Mucosa of rectum (tissue), 2 donors: ENCODE measurements at regions not wholly inside any gene's neighbourhood (a gene's known extent, or its start where the extent isn't known, plus 50 kb on each side); places are given as distances from the start of the nearest gene placed in this dataset.

Source experiments
- H3K27ac ChIP-seq, 2 donors: one replicate each; pipeline ENCODE4 v1.7.0; 2013; ENCODE audit warnings: inconsistent platforms in 2 of 2, low read depth in 2 of 2, low read length in 2 of 2
- H3K27me3 ChIP-seq, 2 donors: one replicate each; pipeline ENCODE4 v1.7.0; 2013; ENCODE audit warnings: low read length in 2 of 2; ENCODE audit not compliant: control insufficient read depth in 2 of 2, insufficient read depth in 2 of 2
- H3K36me3 ChIP-seq, 2 donors: one replicate each; pipeline ENCODE4 v1.7.0; 2013; ENCODE audit warnings: low read length in 2 of 2; ENCODE audit not compliant: control insufficient read depth in 2 of 2, insufficient read depth in 2 of 2
- H3K4me1 ChIP-seq, 2 donors: one replicate each; pipeline ENCODE4 v1.7.0; 2013; ENCODE audit warnings: low read length in 2 of 2, mild to moderate bottlenecking in 1 of 2; ENCODE audit not compliant: control insufficient read depth in 2 of 2, insufficient read depth in 2 of 2
- H3K4me3 ChIP-seq, 2 donors: one replicate each; pipeline ENCODE4 v1.7.0; 2013; ENCODE audit warnings: low read length in 2 of 2
- H3K9ac ChIP-seq, 2 donors: one replicate each; pipeline ENCODE4 v1.7.0; 2013; ENCODE audit warnings: low read length in 2 of 2, low read depth in 1 of 2, mild to moderate bottlenecking in 1 of 2
- H3K9me3 ChIP-seq, 2 donors: one replicate each; pipeline ENCODE4 v1.7.0; 2013; ENCODE audit warnings: low read length in 2 of 2; ENCODE audit not compliant: control insufficient read depth in 2 of 2
- donor health status: healthy.
- donor health status: Normal muscosa, but diverticular disease.

- no peaks in the 10 kb centered on the region for H3K36me3 ChIP-seq
- no peak overlapping the region for H3K27ac ChIP-seq
Observed at GRCh38 chr7:46751471-46751870, 830.4 kb upstream of the IGFBP3 start.

GRCh38 chr7:46750321-46750865 is 829.3 kb upstream of the IGFBP3 start:
- H3K9ac ChIP-seq, result no peak overlapping the region
- no peaks in the 10 kb centered on the region for H3K27me3 ChIP-seq
- H3K9me3 ChIP-seq, result no peaks in the 10 kb centered on the region
- H3K4me1 ChIP-seq, result no peaks in the 10 kb centered on the region
- H3K36me3 ChIP-seq, result no peaks in the 10 kb centered on the region
- no peak overlapping the region for H3K27ac ChIP-seq
- H3K4me3 ChIP-seq, result no peak overlapping the region

More at GRCh38 chr7:46751471-46751870, 830.4 kb upstream of the IGFBP3 start:
- H3K4me1 ChIP-seq, result no peaks in the 10 kb centered on the region
- H3K27me3 ChIP-seq, result no peaks in the 10 kb centered on the region
- no peak overlapping the region for H3K9ac ChIP-seq
- no peak overlapping the region for H3K4me3 ChIP-seq
- no peaks in the 10 kb centered on the region for H3K9me3 ChIP-seq

- H3K27me3 ChIP-seq, result no peaks in the 10 kb centered on the region
- no peaks in the 10 kb centered on the region for H3K36me3 ChIP-seq
- H3K9me3 ChIP-seq, result no peaks in the 10 kb centered on the region
- H3K27ac ChIP-seq, result no peak overlapping the region
- no peaks in the 10 kb centered on the region for H3K4me1 ChIP-seq
- no peak overlapping the region for H3K9ac ChIP-seq
- no peak overlapping the region for H3K4me3 ChIP-seq
Observed at GRCh38 chr7:46747869-46748576, 827.0 kb upstream of the IGFBP3 start.

GRCh38 chr7:46746695-46747687 is 825.9 kb upstream of the IGFBP3 start:
- Histone ChIP-seq H3K4me3 (no peak overlapping the region), H3K9me3 (no peaks in the 10 kb centered on the region), H3K36me3 (no peaks in the 10 kb centered on the region), H3K27me3 (no peaks in the 10 kb centered on the region), H3K27ac (no peak overlapping the region), H3K4me1 (no peaks in the 10 kb centered on the region), H3K9ac (no peak overlapping the region)

GRCh38 chr7:46745707-46746090 is 824.6 kb upstream of the IGFBP3 start:
- H3K36me3 ChIP-seq, result no peaks in the 10 kb centered on the region
- no peaks in the 10 kb centered on the region for H3K4me1 ChIP-seq
- no peaks in the 10 kb centered on the region for H3K27me3 ChIP-seq
- H3K9ac ChIP-seq, result no peak overlapping the region
- H3K4me3 ChIP-seq, result no peak overlapping the region
- H3K9me3 ChIP-seq, result no peaks in the 10 kb centered on the region
- no peak overlapping the region for H3K27ac ChIP-seq

GRCh38 chr7:46744957-46745706 is 824.1 kb upstream of the IGFBP3 start:
- Histone ChIP-seq H3K9ac (no peak overlapping the region), H3K36me3 (no peaks in the 10 kb centered on the region), H3K4me3 (no peak overlapping the region), H3K9me3 (no peaks in the 10 kb centered on the region), H3K27me3 (no peaks in the 10 kb centered on the region), H3K4me1 (no peaks in the 10 kb centered on the region), H3K27ac (no peak overlapping the region)

- H3K27ac ChIP-seq, result no peak overlapping the region
Observed at GRCh38 chr7:46742601-46743000, 821.5 kb upstream of the IGFBP3 start.

GRCh38 chr7:46741938-46742540 is 821.0 kb upstream of the IGFBP3 start:
- Histone ChIP-seq H3K27me3 (no peaks in the 10 kb centered on the region), H3K4me3 (no peak overlapping the region), H3K36me3 (no peaks in the 10 kb centered on the region), H3K9ac (no peak overlapping the region), H3K9me3 (no peaks in the 10 kb centered on the region), H3K27ac (no peak overlapping the region), H3K4me1 (no peaks in the 10 kb centered on the region)

More at GRCh38 chr7:46742601-46743000, 821.5 kb upstream of the IGFBP3 start:
- Histone ChIP-seq H3K4me3 (no peak overlapping the region), H3K9ac (no peak overlapping the region), H3K27me3 (no peaks in the 10 kb centered on the region), H3K4me1 (no peaks in the 10 kb centered on the region), H3K9me3 (no peaks in the 10 kb centered on the region), H3K36me3 (no peaks in the 10 kb centered on the region)

- Histone ChIP-seq H3K27me3 (no peaks in the 10 kb centered on the region), H3K36me3 (no peaks in the 10 kb centered on the region), H3K4me3 (no peak overlapping the region), H3K9me3 (no peaks in the 10 kb centered on the region), H3K9ac (no peak overlapping the region), H3K27ac (no peak overlapping the region), H3K4me1 (no peaks in the 10 kb centered on the region)
Observed at GRCh38 chr7:46741181-46741580, 820.1 kb upstream of the IGFBP3 start.
